Uterus (tissue), 2 donors: ENCODE measurements at regions not wholly inside any gene's neighbourhood (a gene's known extent, or its start where the extent isn't known, plus 50 kb on each side); places are given as distances from the start of the nearest gene placed in this dataset.

Source experiments
- CTCF ChIP-seq, 4 experiments: fragments of 200-600 bp in 2 of 4; fragments of 450-650 bp in 2 of 4; sonication (generic) in 2 of 4; IDR thresholded peaks; one replicate each; pipeline ENCODE4 v1.5.1; 2016 to 2019; ENCODE audit warnings: antibody characterized with exemption in 4 of 4, mild to moderate bottlenecking in 2 of 4, moderate library complexity in 1 of 4
- POLR2A ChIP-seq, 2 donors: fragments of 450-650 bp; IDR thresholded peaks; one replicate each; pipeline ENCODE4 v1.6.1; 2016; ENCODE audit warnings: antibody characterized with exemption in 2 of 2, mild to moderate bottlenecking in 1 of 2, moderate library complexity in 1 of 2

- TF ChIP-seq POLR2A (IDR thresholded peaks at IDR 0.05) = no peak
- no peak for TF ChIP-seq CTCF (IDR thresholded peaks at IDR 0.05)
Measured at GRCh38 chr2:206859330-206859739, 80.0 kb upstream of the CPO start.
